Caco-2 (cell line): ENCODE measurements at regions not wholly inside any gene's neighbourhood (a gene's known extent, or its start where the extent isn't known, plus 50 kb on each side); places are given as distances from the start of the nearest gene placed in this dataset.

ENCODE experiments used
- BruUV-seq: library from RNA; stranded (reverse); fragments of 400-500 nt; replicated peaks from 2 replicates; lab custom pipeline; 2021; lab: Mats Ljungman, UMichigan
- CTCF ChIA-PET: fragments of 300-600 bp; sonication (Branson Sonifier 250); formaldehyde crosslinking; loops from one replicate; lab custom pipeline; 2022; ENCODE audit warnings: antibody characterized with exemption; lab: Charles Lee
- POLR2A ChIA-PET: fragments of 300-600 bp; sonication (Branson Sonifier 250); formaldehyde crosslinking; loops from one replicate; lab custom pipeline; 2022; ENCODE audit warnings: antibody characterized with exemption; lab: Charles Lee
- DNase-seq, 2 experiments: peaks; one replicate each; pipeline versions ENCODE4 v3.0.0 to v3.0.0-alpha.2; 2020 to 2022
- H3K27me3 ChIP-seq: replicated peaks from 2 replicates; pipeline ENCODE4 v1.6.0; 2011; ENCODE audit warnings: low read length; ENCODE audit not compliant: control insufficient read depth, insufficient read depth
- H3K36me3 ChIP-seq: 2 replicates; pipeline ENCODE4 v1.5.1; 2011; ENCODE audit warnings: low read length; ENCODE audit not compliant: control insufficient read depth, insufficient read depth
- H3K4me1 ChIP-seq: fragments of 250-450 bp; sonication (Bioruptor Pico); 2 replicates; pipeline ENCODE4 v1.5.1; 2020; ENCODE audit warnings: mild to moderate bottlenecking
- H3K4me3 ChIP-seq: 2 replicates; pipeline ENCODE4 v1.5.1; 2011; ENCODE audit warnings: low read depth, mild to moderate bottlenecking, control low read depth, low read length
- H3K9me3 ChIP-seq: fragments of 250-450 bp; sonication (Bioruptor Pico); 2 replicates; pipeline ENCODE4 v1.5.1; 2020; ENCODE audit warnings: mild to moderate bottlenecking, moderate library complexity
- H3K27ac Mint-ChIP-seq: one replicate; pipeline ENCODE4 v1.8.0; 2022; ENCODE audit warnings: mixed read lengths; ENCODE audit not compliant: unreplicated experiment
- H3K27me3 Mint-ChIP-seq: one replicate; pipeline ENCODE4 v1.8.0; 2022; ENCODE audit warnings: mixed read lengths; ENCODE audit not compliant: insufficient read depth, unreplicated experiment
- H3K36me3 Mint-ChIP-seq: one replicate; pipeline ENCODE4 v1.8.0; 2022; ENCODE audit warnings: mild to moderate bottlenecking, mixed read lengths; ENCODE audit not compliant: insufficient read depth, unreplicated experiment
- H3K4me1 Mint-ChIP-seq: one replicate; pipeline ENCODE4 v1.8.0; 2022; ENCODE audit warnings: low read depth, mixed read lengths; ENCODE audit not compliant: unreplicated experiment
- H3K4me3 Mint-ChIP-seq: one replicate; pipeline ENCODE4 v1.8.0; 2022; ENCODE audit warnings: mild to moderate bottlenecking, moderate library complexity, mixed read lengths; ENCODE audit not compliant: unreplicated experiment
- H3K9me3 Mint-ChIP-seq: one replicate; pipeline ENCODE4 v1.8.0; 2022; ENCODE audit warnings: mixed read lengths; ENCODE audit not compliant: unreplicated experiment
- intact Hi-C: fragments of 100-400 bp; cut with micrococcal nuclease; formaldehyde crosslinking; loops from one replicate; pipeline ENCODE4 v1.10.0; 2022; ENCODE audit not compliant: unreplicated experiment
- TF ChIP-seq, protein P1 (sequence below), 2 experiments: fragments of 200-600 bp in 1 of 2; IDR thresholded peaks; 1 replicate in 1 of 2; 2 replicates in 1 of 2; pipeline versions ENCODE4 v1.5.1 to v1.8.0; 2011 to 2022; ENCODE audit warnings: antibody characterized with exemption in 1 of 2, control low read depth in 1 of 2, inconsistent platforms in 1 of 2, low read depth in 1 of 2, low read length in 1 of 2, mild to moderate bottlenecking in 1 of 2, moderate library complexity in 1 of 2; ENCODE audit not compliant: insufficient read depth in 1 of 2, severe bottlenecking in 1 of 2, unreplicated experiment in 1 of 2

DNA sequence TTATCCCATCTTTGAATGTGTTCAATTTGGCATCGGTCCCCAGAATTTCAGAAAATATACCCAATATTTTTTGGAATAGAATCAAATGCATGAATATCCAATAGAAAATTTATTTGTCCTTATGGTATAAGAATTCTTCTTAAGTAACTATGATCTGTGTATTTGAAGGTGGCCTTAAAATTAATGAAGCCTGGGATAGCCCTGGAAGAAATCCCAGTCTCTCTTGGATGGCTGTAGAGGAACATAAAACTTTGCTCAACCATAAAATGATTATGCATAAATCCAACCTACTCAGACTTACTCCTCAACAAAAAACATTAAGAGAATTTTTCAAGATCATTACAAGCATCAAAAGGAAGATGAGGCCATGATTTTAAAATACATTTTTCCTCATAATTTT lies 269.4 kb upstream of the SMIM31 start:
- BruUV-seq = no TSS peak
- Histone ChIP-seq H3K9me3 (no peaks in the 10 kb centered on the region), H3K4me1 (no peaks in the 10 kb centered on the region), H3K36me3 (no peaks in the 10 kb centered on the region), H3K4me3 (no peak overlapping the region), H3K27me3 (no peaks in the 10 kb centered on the region)
- H3K36me3 Mint-ChIP-seq = no peaks in the 10 kb centered on the region
- CTCF ChIA-PET = no interaction called here
- intact Hi-C loops = no loop called here
- no peaks in the 10 kb centered on the region for H3K4me1 Mint-ChIP-seq
- no peak for DNase-seq
- H3K4me3 Mint-ChIP-seq = no peak overlapping the region
- TF ChIP-seq, protein P1, sequence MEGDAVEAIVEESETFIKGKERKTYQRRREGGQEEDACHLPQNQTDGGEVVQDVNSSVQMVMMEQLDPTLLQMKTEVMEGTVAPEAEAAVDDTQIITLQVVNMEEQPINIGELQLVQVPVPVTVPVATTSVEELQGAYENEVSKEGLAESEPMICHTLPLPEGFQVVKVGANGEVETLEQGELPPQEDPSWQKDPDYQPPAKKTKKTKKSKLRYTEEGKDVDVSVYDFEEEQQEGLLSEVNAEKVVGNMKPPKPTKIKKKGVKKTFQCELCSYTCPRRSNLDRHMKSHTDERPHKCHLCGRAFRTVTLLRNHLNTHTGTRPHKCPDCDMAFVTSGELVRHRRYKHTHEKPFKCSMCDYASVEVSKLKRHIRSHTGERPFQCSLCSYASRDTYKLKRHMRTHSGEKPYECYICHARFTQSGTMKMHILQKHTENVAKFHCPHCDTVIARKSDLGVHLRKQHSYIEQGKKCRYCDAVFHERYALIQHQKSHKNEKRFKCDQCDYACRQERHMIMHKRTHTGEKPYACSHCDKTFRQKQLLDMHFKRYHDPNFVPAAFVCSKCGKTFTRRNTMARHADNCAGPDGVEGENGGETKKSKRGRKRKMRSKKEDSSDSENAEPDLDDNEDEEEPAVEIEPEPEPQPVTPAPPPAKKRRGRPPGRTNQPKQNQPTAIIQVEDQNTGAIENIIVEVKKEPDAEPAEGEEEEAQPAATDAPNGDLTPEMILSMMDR (IDR thresholded peaks at IDR 0.05; ENCODE audit: insufficient read depth in 1 of 2, low read depth in 1 of 2, low read length in 1 of 2, severe bottlenecking in 1 of 2, unreplicated experiment in 1 of 2) = no peak
- POLR2A ChIA-PET = interaction anchor here (0.7 kb wide), 1 partner anchor 441 kb away, joined by 3 read pairs; no protein-coding TSS in a partner anchor
- H3K27ac Mint-ChIP-seq = no peak overlapping the region
- H3K27me3 Mint-ChIP-seq = peaks cover 15% of the 10 kb centered on the region
- no peaks in the 10 kb centered on the region for H3K9me3 Mint-ChIP-seq

DNA sequence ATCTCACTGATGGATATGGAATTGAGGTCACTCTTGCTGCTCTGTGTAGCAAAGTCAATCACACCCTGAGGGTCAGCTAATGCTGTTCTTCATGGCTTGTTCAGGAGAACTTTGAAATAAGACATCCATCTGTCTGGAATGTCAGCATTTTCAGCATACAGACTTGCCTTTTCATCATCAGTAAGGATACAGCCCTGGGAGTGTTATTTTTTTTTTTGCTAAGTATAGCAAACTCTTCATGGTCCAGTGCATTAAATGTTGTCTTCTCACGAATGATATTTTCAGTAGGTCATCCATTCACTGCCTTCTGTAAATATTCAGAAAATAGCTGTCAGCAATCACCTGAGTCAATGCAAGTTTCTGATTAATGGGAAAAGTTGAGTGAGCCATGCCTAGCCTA lies 268.8 kb upstream of the SMIM31 start:
- Histone ChIP-seq H3K27me3 (no peaks in the 10 kb centered on the region), H3K4me1 (no peaks in the 10 kb centered on the region), H3K36me3 (no peaks in the 10 kb centered on the region), H3K4me3 (no peak overlapping the region), H3K9me3 (no peaks in the 10 kb centered on the region)
- POLR2A ChIA-PET = interaction anchor here (0.7 kb wide), 1 partner anchor 441 kb away, joined by 3 read pairs; no protein-coding TSS in a partner anchor
- DNase-seq = no peak
- H3K4me3 Mint-ChIP-seq = no peak overlapping the region
- H3K27ac Mint-ChIP-seq = no peak overlapping the region
- no peaks in the 10 kb centered on the region for H3K4me1 Mint-ChIP-seq
- no peaks in the 10 kb centered on the region for H3K36me3 Mint-ChIP-seq
- intact Hi-C loops = no loop called here
- CTCF ChIA-PET = no interaction called here
- H3K9me3 Mint-ChIP-seq = no peaks in the 10 kb centered on the region
- BruUV-seq = no TSS peak
- peaks cover 15% of the 10 kb centered on the region for H3K27me3 Mint-ChIP-seq
- TF ChIP-seq, protein P1 (IDR thresholded peaks at IDR 0.05; ENCODE audit: insufficient read depth in 1 of 2, low read depth in 1 of 2, low read length in 1 of 2, severe bottlenecking in 1 of 2, unreplicated experiment in 1 of 2) = no peak

DNA sequence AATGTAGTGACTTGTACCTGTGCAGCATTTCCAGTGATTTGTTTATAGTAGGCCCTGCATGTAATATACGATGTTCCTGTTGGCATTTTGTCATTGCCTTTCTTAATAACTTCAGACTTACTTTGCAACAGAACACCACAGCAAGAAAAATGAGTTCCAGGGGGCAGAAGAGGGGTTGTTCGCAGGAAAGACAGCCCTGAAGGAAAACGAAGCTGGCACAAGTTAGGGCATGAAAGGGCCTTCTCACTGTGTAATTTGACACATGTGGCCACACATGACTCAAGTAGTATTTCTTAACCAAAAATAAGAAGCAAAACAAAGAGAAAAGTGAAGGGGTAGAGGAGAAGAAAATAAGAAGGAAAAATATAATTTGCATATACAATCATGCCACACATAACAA lies 265.8 kb upstream of the SMIM31 start:
- Histone ChIP-seq H3K9me3 (no peaks in the 10 kb centered on the region), H3K36me3 (no peaks in the 10 kb centered on the region), H3K27me3 (no peaks in the 10 kb centered on the region), H3K4me1 (no peaks in the 10 kb centered on the region), H3K4me3 (no peak overlapping the region)
- no TSS peak for BruUV-seq
- ChIA-PET POLR2A (no interaction called here), CTCF (no interaction called here)
- Mint-ChIP-seq H3K4me3 (no peak overlapping the region), H3K27me3 (peaks cover 11% of the 10 kb centered on the region), H3K36me3 (no peaks in the 10 kb centered on the region), H3K27ac (no peak overlapping the region), H3K9me3 (no peaks in the 10 kb centered on the region), H3K4me1 (no peaks in the 10 kb centered on the region)
- intact Hi-C loops = no loop called here
- TF ChIP-seq, protein P1 (IDR thresholded peaks at IDR 0.05; ENCODE audit: insufficient read depth in 1 of 2, low read depth in 1 of 2, low read length in 1 of 2, severe bottlenecking in 1 of 2, unreplicated experiment in 1 of 2) = no peak
- no peak for DNase-seq
